Mesenchymal stem cell (in vitro differentiated cells and primary cell): ENCODE measurements at regions not wholly inside any gene's neighbourhood (a gene's known extent, or its start where the extent isn't known, plus 50 kb on each side); places are given as distances from the start of the nearest gene placed in this dataset.

Source experiments
- DNase-seq: peaks from one replicate; pipeline ENCODE4 v3.0.0-alpha.2; 2013
- H2AFZ ChIP-seq: one replicate; pipeline ENCODE4 v1.6.1; 2013; ENCODE audit warnings: low read depth, mild to moderate bottlenecking, control low read depth, inconsistent platforms, low read length, moderate library complexity
- H2AK5ac ChIP-seq: 2 replicates; pipeline ENCODE4 v1.6.1; 2013; ENCODE audit warnings: low read length, moderate library complexity, mild to moderate bottlenecking, inconsistent platforms; ENCODE audit not compliant: severe bottlenecking
- H2BK120ac ChIP-seq: one replicate; pipeline ENCODE4 v1.6.1; 2013; ENCODE audit warnings: low read depth, mild to moderate bottlenecking, inconsistent platforms, low read length, moderate library complexity
- H2BK12ac ChIP-seq, 2 experiments: one replicate each; pipeline ENCODE4 v1.6.1; 2013; ENCODE audit warnings: inconsistent platforms in 2 of 2, low read length in 2 of 2, mild to moderate bottlenecking in 2 of 2, moderate library complexity in 2 of 2, control low read depth in 1 of 2
- H2BK15ac ChIP-seq: one replicate; pipeline ENCODE4 v1.6.1; 2013; ENCODE audit warnings: mild to moderate bottlenecking, low read depth, inconsistent platforms; ENCODE audit not compliant: poor library complexity, severe bottlenecking
- H2BK5ac ChIP-seq: 2 replicates; pipeline ENCODE4 v1.6.1; 2013; ENCODE audit warnings: low read depth, mild to moderate bottlenecking, low read length, control low read depth, inconsistent platforms; ENCODE audit not compliant: poor library complexity, severe bottlenecking
- H3K14ac ChIP-seq, 2 experiments: one replicate each; pipeline ENCODE4 v1.6.1; 2013; ENCODE audit warnings: inconsistent platforms in 2 of 2, low read length in 2 of 2, control low read depth in 1 of 2, mild to moderate bottlenecking in 1 of 2, moderate library complexity in 1 of 2
- H3K18ac ChIP-seq, 2 experiments: one replicate each; pipeline ENCODE4 v1.6.1; 2013; ENCODE audit warnings: inconsistent platforms in 2 of 2, low read length in 2 of 2, control low read depth in 1 of 2, low read depth in 1 of 2, mild to moderate bottlenecking in 1 of 2
- H3K23ac ChIP-seq, 2 experiments: one replicate each; pipeline ENCODE4 v1.6.1; 2013; ENCODE audit warnings: inconsistent platforms in 2 of 2, low read length in 2 of 2, mild to moderate bottlenecking in 2 of 2, moderate library complexity in 2 of 2, control low read depth in 1 of 2
- H3K27ac ChIP-seq: 2 replicates; pipeline ENCODE4 v1.5.1; 2013; ENCODE audit warnings: mild to moderate bottlenecking, moderate library complexity, low read length, control low read depth, inconsistent platforms; ENCODE audit not compliant: poor library complexity, severe bottlenecking
- H3K27me3 ChIP-seq, 2 experiments: 2 replicates each; pipeline versions ENCODE4 v1.6.1 to v1.7.0; 2013; ENCODE audit warnings: low read length in 2 of 2, mild to moderate bottlenecking in 2 of 2, moderate library complexity in 2 of 2, control low read depth in 1 of 2, inconsistent platforms in 1 of 2; ENCODE audit not compliant: control insufficient read depth in 1 of 2, insufficient read depth in 1 of 2
- H3K36me3 ChIP-seq, 2 experiments: 2 replicates each; pipeline versions ENCODE4 v1.6.1 to v1.7.0; 2013; ENCODE audit warnings: low read length in 2 of 2, control low read depth in 1 of 2, inconsistent platforms in 1 of 2, low read depth in 1 of 2, mild to moderate bottlenecking in 1 of 2; ENCODE audit not compliant: insufficient read depth in 2 of 2, control insufficient read depth in 1 of 2
- H3K4ac ChIP-seq, 2 experiments: one replicate each; pipeline ENCODE4 v1.6.1; 2013; ENCODE audit warnings: inconsistent platforms in 2 of 2, low read length in 2 of 2, mild to moderate bottlenecking in 2 of 2, moderate library complexity in 2 of 2, control low read depth in 1 of 2, low read depth in 1 of 2
- H3K4me1 ChIP-seq: 2 replicates; pipeline ENCODE4 v1.6.1; 2013; ENCODE audit warnings: low read depth, low read length, control low read depth; ENCODE audit not compliant: control insufficient read depth, insufficient read depth
- H3K4me2 ChIP-seq: 2 replicates; pipeline ENCODE4 v1.6.1; 2013; ENCODE audit warnings: low read length, mild to moderate bottlenecking, inconsistent platforms; ENCODE audit not compliant: poor library complexity, severe bottlenecking
- H3K4me3 ChIP-seq, 2 experiments: 2 replicates each; pipeline versions ENCODE4 v1.5.1 to v1.7.0; 2013; ENCODE audit warnings: low read length in 2 of 2, mild to moderate bottlenecking in 2 of 2, control low read depth in 1 of 2, low read depth in 1 of 2; ENCODE audit not compliant: insufficient read depth in 1 of 2
- H3K79me1 ChIP-seq: replicated peaks from 2 replicates; pipeline ENCODE4 v1.6.1; 2013; ENCODE audit warnings: mild to moderate bottlenecking, control low read depth, low read length, inconsistent platforms; ENCODE audit not compliant: poor library complexity, severe bottlenecking
- H3K9ac ChIP-seq: 2 replicates; pipeline ENCODE4 v1.7.0; 2013; ENCODE audit warnings: mild to moderate bottlenecking, low read length, moderate library complexity
- H3K9me3 ChIP-seq: 2 replicates; pipeline ENCODE4 v1.7.0; 2013; ENCODE audit warnings: mild to moderate bottlenecking, low read length; ENCODE audit not compliant: control insufficient read depth
- H4K8ac ChIP-seq: one replicate; pipeline ENCODE4 v1.6.1; 2013; ENCODE audit warnings: inconsistent platforms, mild to moderate bottlenecking, low read length, moderate library complexity
- H4K91ac ChIP-seq: one replicate; pipeline ENCODE4 v1.6.1; 2013; ENCODE audit warnings: mild to moderate bottlenecking, low read length, inconsistent platforms
- WGBS: methylation state at CpG from one replicate; pipeline ENCODE4 v1.1.7; 2013; ENCODE audit warnings: mixed read lengths; 5-methylcytosine and 5-hydroxymethylcytosine counted together

- no peaks in the 10 kb centered on the region for H3K79me1 ChIP-seq
- H2AFZ ChIP-seq: no peak overlapping the region
- no peaks in the 10 kb centered on the region for H3K4me1 ChIP-seq
- 76% methylated on average over 9 of the region's 10 CpGs for WGBS
- H3K27ac ChIP-seq: no peak overlapping the region
- no peak overlapping the region for H3K14ac ChIP-seq
- no peak overlapping the region for H3K23ac ChIP-seq
- no peak overlapping the region for H3K18ac ChIP-seq
- no peak overlapping the region for H2BK12ac ChIP-seq
- no peak for DNase-seq
- H3K4me3 ChIP-seq: no peak overlapping the region
- H3K9ac ChIP-seq: peak overlapping the region; percentile 55
- H2BK5ac ChIP-seq: no peak overlapping the region
- no peaks in the 10 kb centered on the region for H3K36me3 ChIP-seq
- no peak overlapping the region for H2AK5ac ChIP-seq
- no peak overlapping the region for H3K4me2 ChIP-seq
- no peaks in the 10 kb centered on the region for H3K9me3 ChIP-seq
- H4K8ac ChIP-seq: no peak overlapping the region
- no peak overlapping the region for H3K4ac ChIP-seq
- no peak overlapping the region for H4K91ac ChIP-seq
- no peaks in the 10 kb centered on the region for H3K27me3 ChIP-seq
- H2BK120ac ChIP-seq: no peak overlapping the region
- H2BK15ac ChIP-seq: no peak overlapping the region
Measured at GRCh38 chr1:239909898-239910297, 181.8 kb upstream of the FMN2 start.

- H3K27me3 ChIP-seq: no peaks in the 10 kb centered on the region
- H4K8ac ChIP-seq: no peak overlapping the region
- no peaks in the 10 kb centered on the region for H3K9me3 ChIP-seq
- no peak overlapping the region for H3K23ac ChIP-seq
- H3K18ac ChIP-seq: no peak overlapping the region
- H3K4ac ChIP-seq: no peak overlapping the region
- H3K4me1 ChIP-seq: no peaks in the 10 kb centered on the region
- H2BK120ac ChIP-seq: no peak overlapping the region
- H3K9ac ChIP-seq: peak overlapping the region; percentile 0
- H3K4me3 ChIP-seq: no peak overlapping the region
- H2AFZ ChIP-seq: no peak overlapping the region
- H4K91ac ChIP-seq: no peak overlapping the region
- no peak for DNase-seq
- H2BK15ac ChIP-seq: no peak overlapping the region
- 68% methylated on average over 6 of the region's 6 CpGs for WGBS
- H3K36me3 ChIP-seq: no peaks in the 10 kb centered on the region
- H2BK12ac ChIP-seq: no peak overlapping the region
- no peak overlapping the region for H3K4me2 ChIP-seq
- no peak overlapping the region for H2AK5ac ChIP-seq
- no peak overlapping the region for H2BK5ac ChIP-seq
- no peaks in the 10 kb centered on the region for H3K79me1 ChIP-seq
- H3K27ac ChIP-seq: no peak overlapping the region
- H3K14ac ChIP-seq: no peak overlapping the region
Measured at GRCh38 chr1:239912471-239912870, 179.2 kb upstream of the FMN2 start.

DNA sequence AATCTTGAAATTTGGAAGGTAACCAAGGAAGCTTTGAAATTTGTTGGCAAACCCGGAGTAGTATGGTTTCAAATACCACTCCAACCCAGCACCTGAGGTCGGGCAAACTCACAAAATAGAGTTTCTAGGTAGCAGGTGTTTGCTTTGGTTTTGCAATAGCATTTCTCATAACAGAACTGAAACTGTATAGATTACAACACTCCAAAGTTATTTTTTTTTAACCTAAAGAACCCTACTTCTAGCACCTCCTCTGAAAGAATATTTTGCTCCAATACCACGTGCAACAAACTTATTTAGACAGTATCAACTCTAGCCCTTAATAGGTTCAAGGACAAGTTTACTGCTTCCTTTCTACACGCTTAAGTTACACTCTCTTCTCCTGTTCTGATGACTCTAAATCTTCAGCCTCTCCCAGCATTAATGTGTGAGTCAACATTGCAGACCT lies 178.5 kb upstream of the FMN2 start:
- Histone ChIP-seq H2BK12ac (no peak overlapping the region), H3K79me1 (no peaks in the 10 kb centered on the region), H2BK15ac (no peak overlapping the region), H3K4me3 (no peak overlapping the region), H3K36me3 (no peaks in the 10 kb centered on the region), H3K23ac (no peak overlapping the region), H2BK5ac (no peak overlapping the region), H3K18ac (no peak overlapping the region), H3K14ac (no peak overlapping the region), H4K8ac (no peak overlapping the region), H2BK120ac (no peak overlapping the region), H3K4me1 (no peaks in the 10 kb centered on the region), H4K91ac (no peak overlapping the region), H2AK5ac (no peak overlapping the region), H2AFZ (no peak overlapping the region), H3K4ac (no peak overlapping the region), H3K4me2 (no peak overlapping the region), H3K9me3 (no peaks in the 10 kb centered on the region), H3K9ac (no peak overlapping the region), H3K27ac (no peak overlapping the region), H3K27me3 (no peaks in the 10 kb centered on the region)
- no peak for DNase-seq
- WGBS: 60% methylated on average over 2 of the region's 4 CpGs

GRCh38 chr1:239914751-239915231 lies 176.9 kb upstream of the FMN2 start:
- no peaks in the 10 kb centered on the region for H3K4me1 ChIP-seq
- H3K4me3 ChIP-seq: peak overlapping the region in 1 of 2 experiments; percentile 9
- H2AK5ac ChIP-seq: no peak overlapping the region
- no peak for DNase-seq
- H3K4me2 ChIP-seq: no peak overlapping the region
- no peak overlapping the region for H4K91ac ChIP-seq
- H2BK120ac ChIP-seq: no peak overlapping the region
- H3K14ac ChIP-seq: no peak overlapping the region
- 56% methylated on average over 5 of the region's 5 CpGs for whole genome bisulfite sequencing
- no peak overlapping the region for H3K18ac ChIP-seq
- no peaks in the 10 kb centered on the region for H3K27me3 ChIP-seq
- H3K36me3 ChIP-seq: no peaks in the 10 kb centered on the region
- H3K9ac ChIP-seq: peak overlapping the region; percentile 42
- H4K8ac ChIP-seq: no peak overlapping the region
- H2BK15ac ChIP-seq: no peak overlapping the region
- peak overlapping the region; percentile 68 for H3K27ac ChIP-seq
- no peak overlapping the region for H2BK12ac ChIP-seq
- no peak overlapping the region for H2AFZ ChIP-seq
- H3K23ac ChIP-seq: no peak overlapping the region
- no peak overlapping the region for H2BK5ac ChIP-seq
- H3K79me1 ChIP-seq: no peaks in the 10 kb centered on the region
- H3K4ac ChIP-seq: no peak overlapping the region
- H3K9me3 ChIP-seq: no peaks in the 10 kb centered on the region
